ENCODE measurements at regions not wholly inside any gene's neighbourhood (a gene's known extent, or its start where the extent isn't known, plus 50 kb on each side); places are given as distances from the start of the nearest gene placed in this dataset.

DNA sequence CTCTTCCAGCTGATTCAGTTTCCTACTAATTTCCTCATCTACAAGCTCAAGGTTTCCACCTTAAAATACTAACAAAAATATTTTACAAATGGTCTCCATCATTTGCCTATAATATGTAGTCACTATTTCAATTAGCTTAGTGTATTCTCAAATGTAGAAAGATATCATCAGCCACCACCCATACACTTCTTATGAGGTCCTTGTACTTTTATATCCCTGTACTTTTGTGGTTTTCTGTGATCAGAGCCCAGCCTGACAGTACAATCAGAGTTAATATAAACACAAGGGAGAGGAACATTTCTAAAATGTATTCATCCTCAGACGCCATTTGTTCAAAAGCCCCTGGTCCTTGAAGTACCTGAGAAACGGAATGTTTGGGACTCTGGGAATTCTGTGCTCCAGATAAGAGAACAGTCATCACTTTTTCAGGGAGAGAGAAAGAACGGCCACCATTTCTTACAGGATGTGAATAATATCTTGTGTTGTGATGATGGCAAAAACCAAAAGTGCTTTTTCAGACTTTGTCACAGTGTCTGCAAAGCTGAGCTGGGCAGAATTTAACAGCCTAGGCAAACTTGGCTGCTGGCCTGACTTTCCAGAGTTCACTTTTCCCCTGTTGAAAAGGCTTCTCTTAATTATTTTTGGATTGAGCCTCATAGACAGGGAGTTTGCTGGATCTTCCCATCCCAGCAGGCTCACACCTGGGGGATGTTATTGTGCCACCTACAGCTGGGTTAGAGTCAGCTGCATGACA is 361.7 kb upstream of the ACVR2A start:
- H3K27ac ChIP-seq (replicated peaks): no peak overlapping the region
- H3K4me3 ChIP-seq (replicated peaks; ENCODE audit: insufficient read depth, low read length): no peak overlapping the region
- H3K27me3 ChIP-seq (ENCODE audit: insufficient read depth, poor library complexity, severe bottlenecking): no peaks in the 10 kb centered on the region
- DNase-seq (ENCODE audit: low read depth in 1 of 2, low spot score in 1 of 2): no peak
- TF ChIP-seq POLR2AphosphoS5 (IDR thresholded peaks at IDR 0.05; ENCODE audit: low read depth) (no peak), GABPA (IDR thresholded peaks at IDR 0.05; ENCODE audit: low read depth) (no peak), CTCF (IDR thresholded peaks at IDR 0.05; ENCODE audit: insufficient read depth, low read length) (no peak), REST (IDR thresholded peaks at IDR 0.05; ENCODE audit: insufficient replicate concordance, low read depth) (no peak), SPI1 (IDR thresholded peaks at IDR 0.05; ENCODE audit: borderline replicate concordance, low read depth) (no peak)

DNA sequence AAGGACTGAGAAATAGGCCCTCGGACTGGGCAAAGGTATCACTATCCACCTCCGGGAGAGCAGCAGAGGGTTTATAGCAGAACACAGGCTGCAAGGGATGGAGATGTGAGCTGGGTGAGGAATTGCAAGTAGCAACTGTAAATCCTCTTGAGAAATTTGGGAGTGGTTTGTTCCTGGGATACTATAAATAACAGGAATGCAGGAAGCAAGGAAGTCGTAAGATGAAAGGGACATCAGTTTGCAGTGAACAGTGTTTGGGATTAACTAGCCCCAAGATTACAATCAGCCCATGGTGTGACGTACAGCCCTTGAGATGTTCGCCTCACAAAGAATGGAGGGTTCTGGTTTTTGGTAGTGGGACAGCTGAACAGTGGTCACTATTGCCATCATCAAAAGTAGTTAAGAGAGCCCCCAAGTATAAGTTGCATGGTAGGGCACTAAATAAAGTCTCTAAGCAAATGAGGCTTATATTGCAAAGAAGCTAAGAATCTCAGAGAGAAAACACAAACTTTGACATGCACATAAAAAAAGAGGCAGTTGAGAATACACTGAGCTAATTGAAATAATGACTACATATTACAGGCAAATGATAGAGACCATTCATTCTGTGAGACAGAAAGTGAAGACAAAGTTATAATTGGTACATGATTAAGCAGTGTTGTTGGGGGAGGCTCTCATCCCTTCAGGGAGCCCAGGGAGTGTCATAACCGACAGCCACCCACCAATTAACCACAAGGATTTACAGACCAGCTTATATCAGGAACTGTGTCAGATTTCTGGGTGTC is 362.5 kb upstream of the ACVR2A start:
- Histone ChIP-seq H3K27me3 (ENCODE audit: insufficient read depth, poor library complexity, severe bottlenecking) (no peaks in the 10 kb centered on the region), H3K4me3 (replicated peaks; ENCODE audit: insufficient read depth, low read length) (no peak overlapping the region), H3K27ac (replicated peaks) (no peak overlapping the region)
- no peak for TF ChIP-seq POLR2AphosphoS5 (IDR thresholded peaks at IDR 0.05; ENCODE audit: low read depth)
- no peak for TF ChIP-seq SPI1 (IDR thresholded peaks at IDR 0.05; ENCODE audit: borderline replicate concordance, low read depth)
- no peak for TF ChIP-seq GABPA (IDR thresholded peaks at IDR 0.05; ENCODE audit: low read depth)
- no peak for TF ChIP-seq REST (IDR thresholded peaks at IDR 0.05; ENCODE audit: insufficient replicate concordance, low read depth)
- no peak for TF ChIP-seq CTCF (IDR thresholded peaks at IDR 0.05; ENCODE audit: insufficient read depth, low read length)
- no peak for DNase-seq (ENCODE audit: low read depth in 1 of 2, low spot score in 1 of 2)

DNA sequence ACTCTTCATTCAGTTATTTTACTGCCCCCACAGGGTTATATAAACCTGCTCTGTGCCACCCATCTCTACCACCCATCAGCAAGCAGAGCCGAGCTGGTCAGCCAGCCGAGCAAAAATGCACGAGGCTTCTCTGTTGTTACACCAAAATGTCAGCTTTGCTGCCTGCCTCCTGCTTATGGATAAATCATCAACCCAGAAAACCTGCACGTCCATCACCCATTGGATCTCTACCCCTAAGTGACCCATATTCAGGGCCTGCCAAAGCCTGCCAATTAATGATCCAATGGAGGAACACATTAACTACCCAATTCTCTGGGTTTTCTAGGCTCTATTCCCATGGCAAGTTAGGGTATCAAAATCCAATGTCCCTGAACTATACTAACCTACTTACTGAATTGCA is 365.5 kb upstream of the ACVR2A start:
- no peak for DNase-seq (ENCODE audit: low read depth in 1 of 2, low spot score in 1 of 2)
- Histone ChIP-seq H3K27ac (replicated peaks) (no peak overlapping the region), H3K27me3 (ENCODE audit: insufficient read depth, poor library complexity, severe bottlenecking) (no peaks in the 10 kb centered on the region), H3K4me3 (replicated peaks; ENCODE audit: insufficient read depth, low read length) (no peak overlapping the region)
- TF ChIP-seq REST (IDR thresholded peaks at IDR 0.05; ENCODE audit: insufficient replicate concordance, low read depth): no peak
- TF ChIP-seq POLR2AphosphoS5 (IDR thresholded peaks at IDR 0.05; ENCODE audit: low read depth): no peak
- TF ChIP-seq SPI1 (IDR thresholded peaks at IDR 0.05; ENCODE audit: borderline replicate concordance, low read depth): no peak
- TF ChIP-seq GABPA (IDR thresholded peaks at IDR 0.05; ENCODE audit: low read depth): no peak
- TF ChIP-seq CTCF (IDR thresholded peaks at IDR 0.05; ENCODE audit: insufficient read depth, low read length): no peak

All from HL-60 (cell line).